ENCODE measurements at regions not wholly inside any gene's neighbourhood (a gene's known extent, or its start where the extent isn't known, plus 50 kb on each side); places are given as distances from the start of the nearest gene placed in this dataset.

GRCh38 chr1:104406728-104407127, 657.0 kb downstream of the AMY1C start:
- TF ChIP-seq SIN3A (IDR thresholded peaks at IDR 0.05; ENCODE audit: borderline replicate concordance, insufficient read depth, low read length): no peak
- no peak for TF ChIP-seq TAF1 (IDR thresholded peaks at IDR 0.05; ENCODE audit: borderline replicate concordance, insufficient read depth, low read length)
- TF ChIP-seq FOXP2 (optimal IDR thresholded peaks at IDR 0.05; ENCODE audit: borderline replicate concordance, extremely low read depth, extremely low read length, insufficient read depth): no peak

GRCh38 chr1:104408268-104408667, 658.6 kb downstream of the AMY1C start:
- no peak for TF ChIP-seq SIN3A (IDR thresholded peaks at IDR 0.05; ENCODE audit: borderline replicate concordance, insufficient read depth, low read length)
- TF ChIP-seq POLR2AphosphoS5 (IDR thresholded peaks at IDR 0.05; ENCODE audit: low read depth, low read length): no peak
- TF ChIP-seq REST (IDR thresholded peaks at IDR 0.05; ENCODE audit: insufficient read depth in 1 of 2, low read depth in 2 of 2, low read length in 2 of 2): no peak
- no peak for TF ChIP-seq FOXP2 (optimal IDR thresholded peaks at IDR 0.05; ENCODE audit: borderline replicate concordance, extremely low read depth, extremely low read length, insufficient read depth)
- TF ChIP-seq TAF1 (IDR thresholded peaks at IDR 0.05; ENCODE audit: borderline replicate concordance, insufficient read depth, low read length): no peak

GRCh38 chr1:104435255-104435654, 685.6 kb downstream of the AMY1C start:
- no peak for TF ChIP-seq FOXP2 (optimal IDR thresholded peaks at IDR 0.05; ENCODE audit: borderline replicate concordance, extremely low read depth, extremely low read length, insufficient read depth)
- no peak for TF ChIP-seq TAF1 (IDR thresholded peaks at IDR 0.05; ENCODE audit: borderline replicate concordance, insufficient read depth, low read length)
- TF ChIP-seq POLR2AphosphoS5 (IDR thresholded peaks at IDR 0.05; ENCODE audit: low read depth, low read length): no peak
- no peak for TF ChIP-seq SIN3A (IDR thresholded peaks at IDR 0.05; ENCODE audit: borderline replicate concordance, insufficient read depth, low read length)
- no peak for TF ChIP-seq REST (IDR thresholded peaks at IDR 0.05; ENCODE audit: insufficient read depth in 1 of 2, low read depth in 2 of 2, low read length in 2 of 2)

- TF ChIP-seq FOXP2 (optimal IDR thresholded peaks at IDR 0.05; ENCODE audit: borderline replicate concordance, extremely low read depth, extremely low read length, insufficient read depth): no peak
- no peak for TF ChIP-seq REST (IDR thresholded peaks at IDR 0.05; ENCODE audit: insufficient read depth in 1 of 2, low read depth in 2 of 2, low read length in 2 of 2)
- TF ChIP-seq POLR2AphosphoS5 (IDR thresholded peaks at IDR 0.05; ENCODE audit: low read depth, low read length): no peak
- TF ChIP-seq TAF1 (IDR thresholded peaks at IDR 0.05; ENCODE audit: borderline replicate concordance, insufficient read depth, low read length): no peak
- no peak for TF ChIP-seq SIN3A (IDR thresholded peaks at IDR 0.05; ENCODE audit: borderline replicate concordance, insufficient read depth, low read length)
Measured at GRCh38 chr1:104440011-104440410, 690.3 kb downstream of the AMY1C start.

- TF ChIP-seq SIN3A (IDR thresholded peaks at IDR 0.05; ENCODE audit: borderline replicate concordance, insufficient read depth, low read length): no peak
- TF ChIP-seq POLR2AphosphoS5 (IDR thresholded peaks at IDR 0.05; ENCODE audit: low read depth, low read length): no peak
- no peak for TF ChIP-seq REST (IDR thresholded peaks at IDR 0.05; ENCODE audit: insufficient read depth in 1 of 2, low read depth in 2 of 2, low read length in 2 of 2)
- no peak for TF ChIP-seq TAF1 (IDR thresholded peaks at IDR 0.05; ENCODE audit: borderline replicate concordance, insufficient read depth, low read length)
- no peak for TF ChIP-seq FOXP2 (optimal IDR thresholded peaks at IDR 0.05; ENCODE audit: borderline replicate concordance, extremely low read depth, extremely low read length, insufficient read depth)
Measured at GRCh38 chr1:104456724-104457123, 707.0 kb downstream of the AMY1C start.
